Tibial nerve (tissue), 4 donors: ENCODE measurements at regions not wholly inside any gene's neighbourhood (a gene's known extent, or its start where the extent isn't known, plus 50 kb on each side); places are given as distances from the start of the nearest gene placed in this dataset.

Experiments used
- CTCF ChIP-seq, 5 experiments: fragments of 200-600 bp in 3 of 5; fragments of 450-650 bp in 2 of 5; sonication (generic) in 3 of 5; IDR thresholded peaks; one replicate each; pipeline ENCODE4 v1.5.1; 2016 to 2019; ENCODE audit warnings: antibody characterized with exemption in 5 of 5, mild to moderate bottlenecking in 3 of 5, moderate library complexity in 2 of 5
- EP300 ChIP-seq, 2 donors: sonication (generic); formaldehyde crosslinking; IDR thresholded peaks; one replicate each; pipeline ENCODE4 v1.6.1; 2017; ENCODE audit warnings: antibody characterized with exemption in 2 of 2, mild to moderate bottlenecking in 1 of 2
- POLR2A ChIP-seq, 2 donors: fragments of 450-650 bp; IDR thresholded peaks; one replicate each; pipeline ENCODE4 v1.6.1; 2017; ENCODE audit warnings: antibody characterized with exemption in 2 of 2, mild to moderate bottlenecking in 2 of 2, moderate library complexity in 2 of 2

GRCh38 chr18:75120521-75120920 lies 88.4 kb downstream of the PTGR3 start:
- TF ChIP-seq CTCF (IDR thresholded peaks at IDR 0.05): no peak
- no peak for TF ChIP-seq POLR2A (IDR thresholded peaks at IDR 0.05)
- TF ChIP-seq EP300 (IDR thresholded peaks at IDR 0.05): no peak
